Upper lobe of right lung (tissue), 1 donor: ENCODE measurements at regions not wholly inside any gene's neighbourhood (a gene's known extent, or its start where the extent isn't known, plus 50 kb on each side); places are given as distances from the start of the nearest gene placed in this dataset.
"Not testable (repeated sequence)": the region's sequence is repeated elsewhere in the genome, so short reads cannot be mapped to it uniquely, and the experiment has no call there.

Experiments
- ATAC-seq: fragments of 200-7000 bp; cut with Tn5 transposase; one replicate; pipeline ENCODE4 v1.9.1; 2020; ENCODE audit warnings: mild to moderate bottlenecking, moderate library complexity
- DNase-seq: peaks from one replicate; pipeline ENCODE4 v3.0.0-alpha.2; 2020
- H3K27ac ChIP-seq: fragments of 200-600 bp; one replicate; pipeline ENCODE4 v1.8.0; 2022
- H3K27me3 ChIP-seq: fragments of 200-600 bp; one replicate; pipeline ENCODE4 v1.8.0; 2022; ENCODE audit warnings: mild to moderate bottlenecking
- H3K36me3 ChIP-seq: fragments of 200-600 bp; one replicate; pipeline ENCODE4 v1.8.0; 2022
- H3K4me1 ChIP-seq: fragments of 200-600 bp; one replicate; pipeline ENCODE4 v1.8.0; 2022
- H3K4me3 ChIP-seq: fragments of 200-600 bp; one replicate; pipeline ENCODE4 v1.8.0; 2022; ENCODE audit warnings: mild to moderate bottlenecking
- H3K9me3 ChIP-seq: fragments of 200-600 bp; one replicate; pipeline ENCODE4 v1.8.0; 2022
- intact Hi-C: fragments of 100-400 bp; cut with DNase I; formaldehyde crosslinking; loops from one replicate; pipeline ENCODE4 v1.11.0; 2022
- TF ChIP-seq, protein P1 (sequence below): fragments of 200-600 bp; IDR thresholded peaks from one replicate; pipeline ENCODE4 v1.8.0; 2022; ENCODE audit warnings: antibody characterized with exemption
- donor health status: DM: no; HTN: yes; CAD: no; lungs with severe emphysema.

DNA sequence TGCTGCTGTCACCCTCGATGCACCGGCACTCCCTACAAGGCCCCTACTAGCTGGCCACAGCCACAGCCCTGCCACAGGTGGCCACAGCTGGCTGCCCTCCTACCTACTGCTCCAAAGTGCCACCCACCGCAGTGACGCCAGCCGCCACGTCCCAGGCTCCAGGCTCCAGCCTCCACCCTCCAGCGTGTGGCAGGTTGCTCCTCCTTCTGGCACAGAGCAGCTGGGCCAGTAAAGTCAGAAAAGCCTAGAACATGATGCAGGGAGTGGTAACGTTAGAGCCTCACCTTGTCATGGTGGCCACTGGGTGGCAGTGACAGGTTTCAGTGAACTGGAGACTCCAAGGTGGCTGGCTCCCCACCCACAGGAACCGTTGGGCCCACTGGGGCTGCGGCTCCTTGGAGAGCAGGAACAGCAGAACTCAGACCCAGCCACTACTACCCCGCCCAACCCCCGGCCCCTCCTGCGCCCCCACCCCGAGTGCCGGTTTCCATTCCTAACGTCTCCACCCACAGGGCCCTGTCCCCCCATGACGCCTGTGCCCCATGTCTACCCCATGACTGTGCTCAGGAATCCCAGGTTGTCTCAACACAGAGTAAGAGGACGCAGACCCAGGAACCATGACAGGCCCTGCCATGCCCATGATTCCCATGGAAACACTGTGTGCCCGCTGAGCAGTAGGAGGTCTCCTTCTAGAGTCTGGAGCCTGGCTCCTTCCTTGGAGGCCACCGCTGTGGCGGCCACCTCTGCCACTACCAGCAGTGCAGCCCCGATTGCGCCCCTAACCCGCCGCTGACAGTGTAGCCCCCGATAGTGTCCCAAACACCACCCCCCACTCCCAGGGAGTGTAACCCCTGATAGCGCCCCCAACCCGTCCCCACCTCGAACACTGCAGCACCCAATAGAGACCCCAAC lies 52.3 kb upstream of the ZNF33B start:
- no peak for ATAC-seq
- intact Hi-C loops = no loop called here
- H3K9me3 ChIP-seq = no peaks in the 10 kb centered on the region
- no peak overlapping the region for H3K4me3 ChIP-seq
- no peaks in the 10 kb centered on the region for H3K36me3 ChIP-seq
- H3K27me3 ChIP-seq = no peaks in the 10 kb centered on the region
- H3K4me1 ChIP-seq = no peaks in the 10 kb centered on the region
- DNase-seq = peak; percentile 57
- TF ChIP-seq, protein P1, sequence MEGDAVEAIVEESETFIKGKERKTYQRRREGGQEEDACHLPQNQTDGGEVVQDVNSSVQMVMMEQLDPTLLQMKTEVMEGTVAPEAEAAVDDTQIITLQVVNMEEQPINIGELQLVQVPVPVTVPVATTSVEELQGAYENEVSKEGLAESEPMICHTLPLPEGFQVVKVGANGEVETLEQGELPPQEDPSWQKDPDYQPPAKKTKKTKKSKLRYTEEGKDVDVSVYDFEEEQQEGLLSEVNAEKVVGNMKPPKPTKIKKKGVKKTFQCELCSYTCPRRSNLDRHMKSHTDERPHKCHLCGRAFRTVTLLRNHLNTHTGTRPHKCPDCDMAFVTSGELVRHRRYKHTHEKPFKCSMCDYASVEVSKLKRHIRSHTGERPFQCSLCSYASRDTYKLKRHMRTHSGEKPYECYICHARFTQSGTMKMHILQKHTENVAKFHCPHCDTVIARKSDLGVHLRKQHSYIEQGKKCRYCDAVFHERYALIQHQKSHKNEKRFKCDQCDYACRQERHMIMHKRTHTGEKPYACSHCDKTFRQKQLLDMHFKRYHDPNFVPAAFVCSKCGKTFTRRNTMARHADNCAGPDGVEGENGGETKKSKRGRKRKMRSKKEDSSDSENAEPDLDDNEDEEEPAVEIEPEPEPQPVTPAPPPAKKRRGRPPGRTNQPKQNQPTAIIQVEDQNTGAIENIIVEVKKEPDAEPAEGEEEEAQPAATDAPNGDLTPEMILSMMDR = no peak
- H3K27ac ChIP-seq = no peak overlapping the region

DNA sequence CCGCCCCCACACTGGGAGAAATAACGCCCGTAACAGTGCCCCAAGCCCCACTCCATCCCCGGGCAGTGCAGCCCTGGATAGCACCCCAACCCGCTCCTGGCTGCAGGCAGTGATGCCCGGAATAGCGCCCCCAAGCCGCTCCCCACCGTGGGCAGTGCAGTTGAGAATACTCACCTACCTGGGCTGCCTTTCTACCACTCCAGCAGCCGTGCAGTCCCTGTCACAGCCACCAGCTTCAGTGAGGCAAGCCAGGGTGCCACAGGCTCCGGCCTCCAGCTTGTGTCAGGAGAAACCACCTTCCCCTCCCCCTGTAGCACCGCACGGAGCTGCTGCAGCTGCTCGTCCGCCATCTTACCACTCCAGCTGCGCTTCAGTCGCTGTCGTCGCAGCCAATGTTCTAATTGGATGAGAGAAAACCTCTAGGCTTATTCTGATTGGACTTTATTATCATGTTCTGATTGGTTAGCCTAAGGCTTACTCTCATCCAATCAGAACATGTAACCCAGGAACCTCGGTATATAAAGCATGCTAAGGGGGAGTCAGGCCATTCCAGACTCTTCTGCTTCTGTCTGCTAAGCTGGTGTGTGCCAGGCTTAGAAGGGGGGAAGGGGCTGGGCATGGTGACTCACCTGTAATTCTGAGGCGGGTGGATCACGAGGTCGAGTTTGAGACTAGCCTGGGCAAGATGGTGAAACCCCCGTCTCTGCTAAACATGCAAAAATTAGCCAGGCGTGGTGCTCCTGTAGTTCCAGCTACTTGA lies 53.2 kb upstream of the ZNF33B start:
- no peaks in the 10 kb centered on the region for H3K27me3 ChIP-seq
- H3K36me3 ChIP-seq = no peaks in the 10 kb centered on the region
- H3K9me3 ChIP-seq = no peaks in the 10 kb centered on the region
- H3K27ac ChIP-seq = no peak overlapping the region
- intact Hi-C loops = no loop called here
- H3K4me1 ChIP-seq = no peaks in the 10 kb centered on the region
- DNase-seq (no peak), ATAC-seq (peak; percentile 36)
- H3K4me3 ChIP-seq = no peak overlapping the region
- TF ChIP-seq, protein P1 = no peak

DNA sequence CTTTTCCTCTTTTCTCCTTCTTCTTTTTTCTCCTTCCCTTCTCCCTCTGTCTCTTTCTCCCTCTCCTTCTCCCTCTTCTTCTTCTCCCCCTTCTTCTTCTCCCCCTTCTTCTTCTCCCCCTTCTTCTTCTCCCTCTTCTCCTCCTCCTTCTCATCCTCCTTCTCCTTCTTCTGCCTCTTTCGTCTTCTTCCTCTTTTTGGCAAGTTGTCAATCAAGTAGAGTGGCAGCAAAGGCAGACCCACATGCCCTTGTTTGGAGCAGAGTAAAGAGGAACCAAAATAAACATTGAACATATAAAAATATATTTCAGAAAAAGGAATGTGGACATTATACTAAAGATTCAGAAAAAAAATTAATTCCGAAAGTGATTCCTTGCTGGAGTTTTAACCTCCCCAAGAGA lies 59.6 kb upstream of the ZNF33B start:
- no peaks in the 10 kb centered on the region for H3K36me3 ChIP-seq
- DNase-seq (no peak), ATAC-seq (no peak)
- TF ChIP-seq, protein P1 = no peak
- no peaks in the 10 kb centered on the region for H3K4me1 ChIP-seq
- intact Hi-C loops = no loop called here
- H3K4me3 ChIP-seq = no peak overlapping the region
- H3K9me3 ChIP-seq = no peaks in the 10 kb centered on the region
- H3K27me3 ChIP-seq = no peaks in the 10 kb centered on the region
- no peak overlapping the region for H3K27ac ChIP-seq

DNA sequence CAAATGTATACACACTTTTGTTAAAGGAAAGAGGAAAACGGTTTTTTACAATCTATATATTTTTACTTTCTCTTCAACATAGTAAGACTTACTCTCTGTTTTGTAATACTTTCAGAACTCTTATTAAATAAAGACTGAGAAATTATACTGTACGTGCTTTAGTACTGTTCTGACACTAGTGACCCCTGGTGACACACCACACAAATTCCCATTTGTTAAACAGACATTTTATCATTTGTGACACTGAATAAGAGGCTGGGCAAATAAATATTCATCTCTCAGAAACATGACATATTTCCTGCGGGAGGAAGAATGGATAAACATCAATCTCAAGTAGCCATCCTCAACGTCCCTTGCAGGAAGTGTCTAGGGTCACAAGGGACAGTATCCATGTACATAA lies 68.9 kb upstream of the ZNF33B start:
- Histone ChIP-seq H3K4me3 (no peak overlapping the region), H3K9me3 (no peaks in the 10 kb centered on the region), H3K4me1 (no peaks in the 10 kb centered on the region), H3K27ac (no peak overlapping the region), H3K27me3 (no peaks in the 10 kb centered on the region), H3K36me3 (no peaks in the 10 kb centered on the region)
- DNase-seq = no peak
- no peak for ATAC-seq
- TF ChIP-seq, protein P1 = no peak
- intact Hi-C loops = no loop called here

DNA sequence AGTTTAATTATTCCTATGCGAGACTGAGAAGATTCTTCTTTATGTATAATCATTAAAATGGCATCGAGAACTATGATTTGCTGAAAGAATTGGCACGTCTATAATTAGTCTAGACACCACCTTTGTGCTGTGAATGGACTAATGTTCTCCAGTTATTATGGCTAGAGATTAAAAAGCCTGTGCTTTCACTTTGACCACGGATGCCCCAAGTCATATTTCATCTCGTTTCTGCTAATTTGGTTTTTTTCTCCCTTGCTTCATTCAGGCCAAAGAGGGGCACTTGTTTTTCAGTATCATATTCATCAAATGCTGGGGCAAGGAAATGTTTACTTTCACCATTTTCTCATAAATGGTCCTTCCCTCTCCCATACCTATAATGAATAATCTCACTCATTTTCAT lies 63.3 kb upstream of the BMS1 start:
- H3K36me3 ChIP-seq, H3K4me3 ChIP-seq, intact Hi-C loops, H3K4me1 ChIP-seq, H3K27ac ChIP-seq, DNase-seq, ATAC-seq, H3K9me3 ChIP-seq, H3K27me3 ChIP-seq: not testable (repeated sequence)

- Histone ChIP-seq H3K36me3 (no peaks in the 10 kb centered on the region), H3K9me3 (no peaks in the 10 kb centered on the region), H3K4me1 (no peaks in the 10 kb centered on the region), H3K4me3 (no peak overlapping the region), H3K27ac (no peak overlapping the region), H3K27me3 (no peaks in the 10 kb centered on the region)
- DNase-seq (no peak), ATAC-seq (no peak)
- intact Hi-C loops = no loop called here
- TF ChIP-seq, protein P1 = no peak
Measured at GRCh38 chr10:42722575-42722974, 60.0 kb upstream of the BMS1 start.

GRCh38 chr10:42723549-42723948 lies 59.0 kb upstream of the BMS1 start:
- DNase-seq, ATAC-seq, H3K36me3 ChIP-seq, intact Hi-C loops, H3K4me1 ChIP-seq, H3K27ac ChIP-seq, H3K4me3 ChIP-seq, H3K27me3 ChIP-seq, H3K9me3 ChIP-seq: not testable (repeated sequence)

- H3K36me3 ChIP-seq, H3K4me3 ChIP-seq, H3K27me3 ChIP-seq, intact Hi-C loops, H3K9me3 ChIP-seq, H3K27ac ChIP-seq, DNase-seq, H3K4me1 ChIP-seq, ATAC-seq: not testable (repeated sequence)
Measured at GRCh38 chr10:42724660-42725059, 57.9 kb upstream of the BMS1 start.
